Ureter (tissue), 1 donor: ENCODE measurements at regions not wholly inside any gene's neighbourhood (a gene's known extent, or its start where the extent isn't known, plus 50 kb on each side); places are given as distances from the start of the nearest gene placed in this dataset.
"Not testable (repeated sequence)": the region's sequence is repeated elsewhere in the genome, so short reads cannot be mapped to it uniquely, and the experiment has no call there.

Source experiments
- DNase-seq: peaks from one replicate; pipeline ENCODE4 v3.0.0-alpha.2; 2020; ENCODE audit warnings: low spot score
- donor health status: DM: yes; HTN: yes; CAD: no.

GRCh38 chr6:168193816-168194721 lies 115.1 kb upstream of the FRMD1 start:
- DNase-seq: no peak

GRCh38 chr6:168192901-168193815 lies 114.1 kb upstream of the FRMD1 start:
- DNase-seq: no peak

- DNase-seq: no peak
Observed at GRCh38 chr6:168192195-168192900, 113.3 kb upstream of the FRMD1 start.

GRCh38 chr6:168190646-168191443 lies 111.8 kb upstream of the FRMD1 start:
- DNase-seq: no peak

GRCh38 chr6:168190014-168190405 lies 111.0 kb upstream of the FRMD1 start:
- DNase-seq: no peak

GRCh38 chr6:168189200-168190013 lies 110.4 kb upstream of the FRMD1 start:
- no peak for DNase-seq

- no peak for DNase-seq
Observed at GRCh38 chr6:168188369-168189199, 109.6 kb upstream of the FRMD1 start.

- DNase-seq: no peak
Observed at GRCh38 chr6:168186438-168186837, 107.4 kb upstream of the FRMD1 start.

- DNase-seq: not testable (repeated sequence)
Observed at GRCh38 chr6:168186018-168186417, 107.0 kb upstream of the FRMD1 start.

GRCh38 chr6:168184701-168185100 lies 105.7 kb upstream of the FRMD1 start:
- DNase-seq: no peak

GRCh38 chr6:168183613-168183970 lies 104.6 kb upstream of the FRMD1 start:
- DNase-seq: no peak

GRCh38 chr6:168182908-168183612 lies 104.0 kb upstream of the FRMD1 start:
- peak; percentile 32 for DNase-seq

- DNase-seq: peak; percentile 15
Observed at GRCh38 chr6:168182366-168182765, 103.4 kb upstream of the FRMD1 start.

- peak; percentile 24 for DNase-seq
Observed at GRCh38 chr6:168181876-168182275, 102.9 kb upstream of the FRMD1 start.

- peak; percentile 15 for DNase-seq
Observed at GRCh38 chr6:168181316-168181715, 102.3 kb upstream of the FRMD1 start.

- DNase-seq: peak; percentile 56
Observed at GRCh38 chr6:168180548-168181011, 101.6 kb upstream of the FRMD1 start.

- peak; percentile 32 for DNase-seq
Observed at GRCh38 chr6:168179702-168180382, 100.8 kb upstream of the FRMD1 start.

- DNase-seq: peak; percentile 32
Observed at GRCh38 chr6:168179133-168179532, 100.1 kb upstream of the FRMD1 start.
